Right cardiac atrium (tissue), 5 donors: ENCODE measurements at regions not wholly inside any gene's neighbourhood (a gene's known extent, or its start where the extent isn't known, plus 50 kb on each side); places are given as distances from the start of the nearest gene placed in this dataset.

Experiments
- ATAC-seq, 2 donors: fragments of 200-7000 bp; cut with Tn5 transposase; one replicate each; pipeline versions ENCODE4 v1.8.0 to v1.9.1; 2020; ENCODE audit warnings: moderate library complexity in 2 of 2, mild to moderate bottlenecking in 1 of 2
- DNase-seq, 3 donors: peaks; one replicate each; pipeline ENCODE4 v3.0.0-alpha.2; 2020
- H3K27ac ChIP-seq: one replicate; pipeline ENCODE4 v1.5.1; 2013; ENCODE audit warnings: mild to moderate bottlenecking, low read length, control low read depth, moderate library complexity
- H3K27me3 ChIP-seq: one replicate; pipeline ENCODE4 v1.6.1; 2013; ENCODE audit not compliant: control insufficient read depth, insufficient read depth
- H3K4me1 ChIP-seq: one replicate; pipeline ENCODE4 v1.6.1; 2013; ENCODE audit warnings: low read length; ENCODE audit not compliant: control insufficient read depth, insufficient read depth
- H3K4me3 ChIP-seq: one replicate; pipeline ENCODE4 v1.5.1; 2013; ENCODE audit warnings: low read length, control low read depth
- H3K9me3 ChIP-seq: one replicate; pipeline ENCODE4 v1.6.1; 2013; ENCODE audit warnings: low read length; ENCODE audit not compliant: control insufficient read depth
- WGBS: extraction: QIAGEN DNeasy Blood & Tissue Kit; methylation state at CpG from one replicate; pipeline ENCODE4 v1.1.7; 2013; 5-methylcytosine and 5-hydroxymethylcytosine counted together
- intact Hi-C, 4 donors: fragments of 100-400 bp; cut with DNase I; formaldehyde crosslinking; loops; one replicate each; pipeline versions ENCODE4 v1.11.0 to v1.14.0; 2022 to 2023
- donor health status: healthy with polysubstance abuse.
- donor health status: DM: no; HTN: yes; CAD: no.
- donor health status: DM: no; HTN: no; CAD: no.
- donor health status: DM: no; HTN: yes; CAD: no; lungs with severe emphysema.
- donor health status: DM: yes; HTN: yes; CAD: no.

DNA sequence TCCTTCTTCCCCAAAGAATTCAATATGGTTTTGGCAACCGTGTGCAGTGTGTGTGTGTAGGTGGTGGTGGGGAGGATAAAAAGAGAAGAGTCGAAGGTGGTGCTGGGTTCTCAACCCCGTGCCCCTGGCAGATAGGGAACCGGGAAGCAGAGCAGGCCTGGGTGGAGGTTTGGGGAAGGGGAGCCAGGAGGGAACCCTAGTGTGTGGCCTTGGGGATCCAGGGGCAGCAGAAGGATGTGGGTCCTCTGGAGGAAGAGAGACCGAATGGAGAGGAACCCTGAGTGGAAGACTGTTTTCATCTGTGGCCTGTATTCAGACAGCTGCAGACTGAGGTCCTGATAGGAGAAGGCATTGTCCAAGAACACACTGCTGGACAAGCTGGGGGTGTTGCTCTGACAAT is 73.3 kb upstream of the B3GAT1 start:
- 64% methylated on average over 5 of the region's 5 CpGs for WGBS
- H3K4me3 ChIP-seq: no peak overlapping the region
- H3K27ac ChIP-seq: no peak overlapping the region
- no peak for ATAC-seq
- H3K4me1 ChIP-seq: no peaks in the 10 kb centered on the region
- no peaks in the 10 kb centered on the region for H3K27me3 ChIP-seq
- H3K9me3 ChIP-seq: no peaks in the 10 kb centered on the region
- intact Hi-C loops: no loop called here
- DNase-seq: no peak

GRCh38 chr11:134483857-134484256 is 71.8 kb upstream of the B3GAT1 start:
- no peak overlapping the region for H3K4me3 ChIP-seq
- H3K27me3 ChIP-seq: no peaks in the 10 kb centered on the region
- ATAC-seq (no peak), DNase-seq (no peak)
- WGBS: 77% methylated on average over 4 of the region's 4 CpGs
- H3K4me1 ChIP-seq: no peaks in the 10 kb centered on the region
- H3K9me3 ChIP-seq: no peaks in the 10 kb centered on the region
- intact Hi-C loops: no loop called here
- H3K27ac ChIP-seq: no peak overlapping the region

- Histone ChIP-seq H3K4me3 (no peak overlapping the region), H3K9me3 (no peaks in the 10 kb centered on the region), H3K27me3 (no peaks in the 10 kb centered on the region), H3K4me1 (no peaks in the 10 kb centered on the region), H3K27ac (no peak overlapping the region)
- intact Hi-C loops: no loop called here
- 80% methylated on average over 14 of the region's 14 CpGs for WGBS
- ATAC-seq: no peak
- no peak for DNase-seq
Observed at GRCh38 chr11:134483291-134483690, 71.2 kb upstream of the B3GAT1 start.

DNA sequence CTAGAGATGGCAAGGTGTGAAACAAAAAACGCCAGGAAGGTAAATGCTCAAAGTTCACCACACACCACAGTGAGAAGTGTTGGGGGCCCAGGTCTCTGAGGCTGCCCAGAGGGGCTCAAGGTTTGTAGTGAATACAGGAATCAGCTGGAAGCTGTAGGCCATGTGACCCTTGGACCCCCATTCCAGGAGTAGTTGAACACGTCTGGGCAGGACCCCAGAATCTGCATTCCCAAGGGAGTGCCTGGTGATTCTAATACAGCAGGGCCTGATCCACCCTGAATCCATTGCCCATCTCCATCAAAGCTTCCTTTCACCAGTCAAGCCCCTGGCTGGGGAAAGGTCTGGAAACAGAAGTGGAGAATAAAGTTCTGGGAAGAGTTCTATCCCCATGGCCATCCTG is 70.8 kb upstream of the B3GAT1 start:
- no peak for ATAC-seq

DNA sequence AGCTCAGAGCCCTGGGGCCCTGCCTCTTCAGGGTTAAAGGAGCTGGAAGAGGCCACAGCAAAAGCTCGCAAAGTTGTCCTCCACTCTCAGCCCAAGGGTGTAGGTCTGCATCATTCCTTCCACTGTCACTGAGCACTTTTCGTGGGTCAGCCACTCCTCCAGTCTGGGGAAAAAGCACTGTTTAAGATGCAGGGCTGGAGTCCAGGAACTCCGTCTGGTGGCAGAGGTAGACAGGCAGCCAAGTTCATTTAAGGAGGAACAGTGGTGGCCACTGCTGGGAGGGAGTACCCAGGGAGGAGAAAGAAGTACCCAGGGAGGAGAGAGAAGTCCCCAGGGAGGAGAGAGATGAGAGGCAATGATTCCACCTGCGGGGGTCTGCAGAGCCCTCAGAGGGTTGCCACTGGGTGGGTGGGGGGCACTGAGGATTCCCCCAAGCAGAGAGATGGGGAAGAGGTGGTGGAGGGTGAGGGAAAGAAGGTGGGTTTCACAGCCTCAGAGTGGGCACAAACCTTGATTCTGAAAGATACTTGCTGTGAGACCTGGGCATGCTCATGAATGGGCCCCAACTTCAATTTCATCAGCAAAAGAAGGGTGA is 70.0 kb upstream of the B3GAT1 start:
- DNase-seq (no peak), ATAC-seq (no peak)
- Histone ChIP-seq H3K9me3 (no peaks in the 10 kb centered on the region), H3K4me3 (no peak overlapping the region), H3K27me3 (no peaks in the 10 kb centered on the region), H3K4me1 (no peaks in the 10 kb centered on the region), H3K27ac (no peak overlapping the region)
- intact Hi-C loops: no loop called here
- WGBS: 57% methylated on average over 4 of the region's 4 CpGs

More for the DNA sequence above, 70.8 kb upstream of the B3GAT1 start:
- intact Hi-C loops: no loop called here
- 45% methylated on average over 2 of the region's 2 CpGs for WGBS
- Histone ChIP-seq H3K27ac (no peak overlapping the region), H3K27me3 (no peaks in the 10 kb centered on the region), H3K4me3 (no peak overlapping the region), H3K4me1 (no peaks in the 10 kb centered on the region), H3K9me3 (no peaks in the 10 kb centered on the region)
- DNase-seq: no peak

- no peaks in the 10 kb centered on the region for H3K27me3 ChIP-seq
- intact Hi-C loops: no loop called here
Observed at GRCh38 chr11:134481135-134481534, 69.1 kb upstream of the B3GAT1 start.

DNA sequence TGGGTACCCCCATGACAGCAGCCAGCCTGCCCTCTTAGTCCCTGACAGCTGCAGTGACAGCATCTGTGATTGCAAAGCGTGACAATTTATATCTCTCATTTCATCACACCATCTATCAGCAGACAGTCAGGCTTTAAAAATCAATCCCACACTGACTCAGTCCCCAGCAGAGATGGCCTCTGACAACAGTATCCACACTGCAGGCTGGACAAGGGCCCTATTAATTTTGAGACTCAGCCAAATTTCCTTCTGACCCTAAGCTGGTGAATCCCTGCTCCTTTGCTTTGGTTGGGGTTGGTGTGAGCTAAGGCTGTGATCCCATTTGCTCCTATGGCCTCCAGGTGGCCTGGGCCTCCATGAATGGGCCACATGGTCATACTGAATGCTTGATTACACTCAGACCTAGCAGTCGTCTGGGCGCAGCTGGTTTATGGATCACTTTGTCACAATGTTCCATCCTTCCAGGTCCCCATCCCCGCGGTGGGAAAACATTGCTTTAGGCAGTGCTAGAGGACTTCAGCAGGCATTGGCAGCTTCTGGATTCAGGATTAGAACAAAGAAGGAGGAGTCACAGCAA is 68.2 kb upstream of the B3GAT1 start:
- ATAC-seq (no peak), DNase-seq (no peak)
- H3K4me3 ChIP-seq: no peak overlapping the region
- no peaks in the 10 kb centered on the region for H3K4me1 ChIP-seq
- no peaks in the 10 kb centered on the region for H3K27me3 ChIP-seq
- 67% methylated on average over 5 of the region's 5 CpGs for WGBS
- H3K27ac ChIP-seq: no peak overlapping the region
- intact Hi-C loops: no loop called here
- no peaks in the 10 kb centered on the region for H3K9me3 ChIP-seq

More at GRCh38 chr11:134481135-134481534, 69.1 kb upstream of the B3GAT1 start:
- 80% methylated on average over 3 of the region's 3 CpGs for WGBS
- no peak for DNase-seq
- H3K27ac ChIP-seq: no peak overlapping the region
- ATAC-seq: no peak
- no peaks in the 10 kb centered on the region for H3K9me3 ChIP-seq
- no peaks in the 10 kb centered on the region for H3K4me1 ChIP-seq
- H3K4me3 ChIP-seq: no peak overlapping the region

GRCh38 chr11:134479206-134480135 is 67.4 kb upstream of the B3GAT1 start:
- 77% methylated on average over 21 of the region's 21 CpGs for WGBS
- no peaks in the 10 kb centered on the region for H3K27me3 ChIP-seq

GRCh38 chr11:134478611-134479010 is 66.6 kb upstream of the B3GAT1 start:
- H3K4me1 ChIP-seq: no peaks in the 10 kb centered on the region
- WGBS: 37% methylated on average over 2 of the region's 2 CpGs
- ATAC-seq (no peak), DNase-seq (no peak)
- no peak overlapping the region for H3K4me3 ChIP-seq
- no peaks in the 10 kb centered on the region for H3K27me3 ChIP-seq
- H3K9me3 ChIP-seq: no peaks in the 10 kb centered on the region
- intact Hi-C loops: no loop called here
- H3K27ac ChIP-seq: no peak overlapping the region

More at GRCh38 chr11:134479206-134480135, 67.4 kb upstream of the B3GAT1 start:
- H3K4me3 ChIP-seq: no peak overlapping the region
- no peaks in the 10 kb centered on the region for H3K9me3 ChIP-seq
- no peak for DNase-seq
- no peak overlapping the region for H3K27ac ChIP-seq
- intact Hi-C loops: no loop called here
- ATAC-seq: no peak
- no peaks in the 10 kb centered on the region for H3K4me1 ChIP-seq

- DNase-seq (no peak), ATAC-seq (no peak)
- Histone ChIP-seq H3K27me3 (no peaks in the 10 kb centered on the region), H3K4me3 (no peak overlapping the region), H3K27ac (no peak overlapping the region), H3K4me1 (no peaks in the 10 kb centered on the region), H3K9me3 (no peaks in the 10 kb centered on the region)
- 77% methylated on average over 7 of the region's 7 CpGs for WGBS
- intact Hi-C loops: no loop called here
Observed at GRCh38 chr11:134478176-134478575, 66.1 kb upstream of the B3GAT1 start.

GRCh38 chr11:134477486-134477885 is 65.4 kb upstream of the B3GAT1 start:
- 54% methylated on average over 2 of the region's 2 CpGs for WGBS
- no peak overlapping the region for H3K4me3 ChIP-seq
- H3K27me3 ChIP-seq: no peaks in the 10 kb centered on the region
- H3K4me1 ChIP-seq: no peaks in the 10 kb centered on the region
- intact Hi-C loops: no loop called here
- no peak for DNase-seq
- no peak for ATAC-seq
- no peaks in the 10 kb centered on the region for H3K9me3 ChIP-seq
- no peak overlapping the region for H3K27ac ChIP-seq
